ENCODE measurements at regions not wholly inside any gene's neighbourhood (a gene's known extent, or its start where the extent isn't known, plus 50 kb on each side); places are given as distances from the start of the nearest gene placed in this dataset.

- H3K9me1 ChIP-seq (replicated peaks; ENCODE audit: control insufficient read depth, extremely low read depth, insufficient read depth, low read length) = no peaks in the 10 kb centered on the region
- FAIRE-seq (no peak), DNase-seq (ENCODE audit: low read depth, low spot score) (no peak)
- no peaks in the 10 kb centered on the region for H3K9me3 ChIP-seq (replicated peaks; ENCODE audit: control insufficient read depth, insufficient read depth, low read length)
- ChIA-PET POLR2A (no interaction called here), CTCF (no interaction called here)
- intact Hi-C loops (cut with micrococcal nuclease) (no loop called here), dilution Hi-C loops (cut with MboI; ENCODE audit: extremely low pct_ligation_motif_present, low sequenced_read_pairs) (no loop called here)
- no peak overlapping the region for H3K4me2 ChIP-seq (ENCODE audit: insufficient read depth, low read length)
- H3K36me3 ChIP-seq (ENCODE audit: control insufficient read depth in 2 of 2, extremely low read depth in 1 of 2, insufficient read depth in 2 of 2, low read length in 2 of 2) = no peaks in the 10 kb centered on the region
- BruUV-seq (replicated peaks) = no TSS peak
- no peaks in the 10 kb centered on the region for H4K20me1 ChIP-seq (replicated peaks; ENCODE audit: control insufficient read depth, extremely low read depth, insufficient read depth, low read length)
- TF ChIP-seq GATA2 (IDR thresholded peaks at IDR 0.05; ENCODE audit: insufficient read depth, insufficient read length, low read depth, low read length) (no peak), JUN (IDR thresholded peaks at IDR 0.05; ENCODE audit: borderline replicate concordance, insufficient read depth, insufficient read length, low read depth) (no peak), CTCF (IDR thresholded peaks at IDR 0.05; ENCODE audit: extremely low read depth in 1 of 2, insufficient read depth in 1 of 2, low read depth in 1 of 2, low read length in 2 of 2) (no peak), MAX (IDR thresholded peaks at IDR 0.05; ENCODE audit: insufficient read depth, insufficient read length) (no peak), MYC (IDR thresholded peaks at IDR 0.05; ENCODE audit: low read depth, low read length) (no peak), FOS (IDR thresholded peaks at IDR 0.05; ENCODE audit: borderline replicate concordance, insufficient read depth, low read length) (no peak), POLR2A (IDR thresholded peaks at IDR 0.05; ENCODE audit: low read depth, low read length) (no peak), EZH2 (IDR thresholded peaks at IDR 0.05; ENCODE audit: borderline replicate concordance, low read depth, low read length, severe bottlenecking) (no peak), POLR2AphosphoS5 (IDR thresholded peaks at IDR 0.05; ENCODE audit: insufficient read depth, low read depth, low read length) (no peak)
- no peak overlapping the region for H3K4me3 ChIP-seq (replicated peaks in 1 of 3; ENCODE audit: insufficient read depth in 1 of 3, low read depth in 1 of 3, low read length in 3 of 3)
- H3K79me2 ChIP-seq (ENCODE audit: control insufficient read depth, insufficient read depth, low read length) = no peaks in the 10 kb centered on the region
- H3K9ac ChIP-seq (replicated peaks; ENCODE audit: extremely low read depth, insufficient read depth, low read length) = no peak overlapping the region
- H2AFZ ChIP-seq (ENCODE audit: low read depth, low read length) = no peak overlapping the region
- no peak overlapping the region for H3K27ac ChIP-seq (ENCODE audit: insufficient read depth, low read depth, low read length)
- no peaks in the 10 kb centered on the region for H3K4me1 ChIP-seq (ENCODE audit: control insufficient read depth, extremely low read depth, insufficient read depth, low read length)
- H3K27me3 ChIP-seq (ENCODE audit: control insufficient read depth in 2 of 2, insufficient read depth in 2 of 2, low read length in 2 of 2) = no peaks in the 10 kb centered on the region
Observed at GRCh38 chr6:6402591-6402990, 82.1 kb upstream of the F13A1 start.

Measured in endothelial cell of umbilical vein (primary cell).